Activated CD8-positive, alpha-beta memory T cell treated with anti-CD3 and anti-CD28 coated beads, Interleukin-2, amount 50 U/mL, for 4 hours (primary cell): ENCODE measurements at regions not wholly inside any gene's neighbourhood (a gene's known extent, or its start where the extent isn't known, plus 50 kb on each side); places are given as distances from the start of the nearest gene placed in this dataset.

ENCODE experiments used
- DNase-seq: peaks from one replicate; pipeline ENCODE4 v3.0.0-alpha.2; 2020

- DNase-seq: no peak
Observed at GRCh38 chr11:129291546-129291945, 84.1 kb upstream of the BARX2 start.

- DNase-seq: no peak
Observed at GRCh38 chr11:129290966-129291365, 84.7 kb upstream of the BARX2 start.

- no peak for DNase-seq
Observed at GRCh38 chr11:129289350-129290040, 86.2 kb upstream of the BARX2 start.

GRCh38 chr11:129287920-129288319 lies 87.7 kb upstream of the BARX2 start:
- DNase-seq: no peak

GRCh38 chr11:129286813-129287212 lies 88.8 kb upstream of the BARX2 start:
- DNase-seq: no peak

GRCh38 chr11:129285402-129285786 lies 90.3 kb upstream of the BARX2 start:
- no peak for DNase-seq

- DNase-seq: no peak
Observed at GRCh38 chr11:129283141-129283540, 91.0 kb upstream of the ARHGAP32 start.

GRCh38 chr11:129282634-129283033 lies 90.5 kb upstream of the ARHGAP32 start:
- no peak for DNase-seq

- DNase-seq: no peak
Observed at GRCh38 chr11:129281471-129282415, 89.6 kb upstream of the ARHGAP32 start.

GRCh38 chr11:129280027-129280811 lies 88.1 kb upstream of the ARHGAP32 start:
- DNase-seq: peak; percentile 25

GRCh38 chr11:129279326-129280026 lies 87.4 kb upstream of the ARHGAP32 start:
- peak; percentile 74 for DNase-seq

- DNase-seq: peak; percentile 19
Observed at GRCh38 chr11:129278586-129279319, 86.6 kb upstream of the ARHGAP32 start.

GRCh38 chr11:129277198-129277843 lies 85.2 kb upstream of the ARHGAP32 start:
- DNase-seq: no peak

- no peak for DNase-seq
Observed at GRCh38 chr11:129275828-129276227, 83.7 kb upstream of the ARHGAP32 start.

- DNase-seq: no peak
Observed at GRCh38 chr11:129273944-129274711, 82.0 kb upstream of the ARHGAP32 start.

GRCh38 chr11:129273322-129273721 lies 81.2 kb upstream of the ARHGAP32 start:
- no peak for DNase-seq

GRCh38 chr11:129271030-129271429 lies 78.9 kb upstream of the ARHGAP32 start:
- no peak for DNase-seq

- DNase-seq: no peak
Observed at GRCh38 chr11:129270446-129270845, 78.3 kb upstream of the ARHGAP32 start.

- no peak for DNase-seq
Observed at GRCh38 chr11:129268371-129268770, 76.2 kb upstream of the ARHGAP32 start.

GRCh38 chr11:129267716-129268115 lies 75.6 kb upstream of the ARHGAP32 start:
- no peak for DNase-seq

GRCh38 chr11:129266536-129266935 lies 74.4 kb upstream of the ARHGAP32 start:
- no peak for DNase-seq
